ENCODE measurements at regions not wholly inside any gene's neighbourhood (a gene's known extent, or its start where the extent isn't known, plus 50 kb on each side); places are given as distances from the start of the nearest gene placed in this dataset.
"Not testable (repeated sequence)": the region's sequence is repeated elsewhere in the genome, so short reads cannot be mapped to it uniquely, and the experiment has no call there.

DNA sequence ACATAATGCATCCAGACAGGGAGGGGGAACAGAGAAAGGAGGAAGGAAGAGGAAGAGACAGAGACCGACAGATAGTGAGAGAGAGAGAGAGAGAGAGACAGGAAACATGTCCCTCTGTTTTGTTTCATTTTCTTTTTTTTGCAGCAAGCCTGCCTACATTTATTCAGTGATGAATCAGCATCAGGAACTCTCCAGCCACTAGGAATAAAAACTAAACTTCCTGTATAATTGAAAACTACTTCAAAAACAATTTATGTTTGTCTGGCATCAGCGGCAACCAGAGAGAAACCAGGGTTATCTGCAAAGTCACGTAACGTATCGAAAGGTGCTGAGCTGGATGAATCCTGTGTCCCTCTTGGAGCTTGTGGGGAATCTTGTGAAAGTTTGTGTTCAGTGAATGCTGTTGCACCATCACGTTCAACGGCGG, 148.6 kb upstream of the SOX21 start:
- Mint-ChIP-seq H3K4me3 (peak overlapping the region; percentile 90), H3K27me3 (no peaks in the 10 kb centered on the region), H3K4me1 (ENCODE audit: low read depth) (peaks cover 15% of the 10 kb centered on the region), H3K27ac (peak overlapping the region; percentile 81), H3K36me3 (no peaks in the 10 kb centered on the region), H3K9me3 (ENCODE audit: low read depth) (no peaks in the 10 kb centered on the region)

DNA sequence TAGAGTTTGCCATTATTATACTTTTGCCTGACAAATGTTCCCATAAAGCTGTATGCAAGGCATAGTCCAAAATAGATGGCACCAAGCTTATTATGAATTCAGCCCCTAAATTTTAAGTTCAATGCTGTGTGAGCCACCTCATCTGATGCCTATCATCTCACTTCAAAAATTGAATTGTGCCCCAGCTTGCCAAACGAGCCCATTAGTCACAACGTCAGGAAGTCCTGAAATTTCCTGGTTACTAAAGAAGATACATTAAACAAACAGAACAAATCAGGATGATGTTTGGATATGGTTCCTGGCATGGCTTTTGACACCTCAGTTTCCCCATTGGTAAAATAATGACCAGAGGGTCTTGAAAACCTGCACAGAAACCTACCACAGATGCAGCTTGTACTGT, 147.5 kb upstream of the SOX21 start:
- no peaks in the 10 kb centered on the region for H3K27me3 Mint-ChIP-seq
- H3K4me3 Mint-ChIP-seq: peak overlapping the region; percentile 90
- no peaks in the 10 kb centered on the region for H3K36me3 Mint-ChIP-seq
- H3K27ac Mint-ChIP-seq: no peak overlapping the region
- no peaks in the 10 kb centered on the region for H3K9me3 Mint-ChIP-seq (ENCODE audit: low read depth)
- peaks cover 15% of the 10 kb centered on the region for H3K4me1 Mint-ChIP-seq (ENCODE audit: low read depth)

DNA sequence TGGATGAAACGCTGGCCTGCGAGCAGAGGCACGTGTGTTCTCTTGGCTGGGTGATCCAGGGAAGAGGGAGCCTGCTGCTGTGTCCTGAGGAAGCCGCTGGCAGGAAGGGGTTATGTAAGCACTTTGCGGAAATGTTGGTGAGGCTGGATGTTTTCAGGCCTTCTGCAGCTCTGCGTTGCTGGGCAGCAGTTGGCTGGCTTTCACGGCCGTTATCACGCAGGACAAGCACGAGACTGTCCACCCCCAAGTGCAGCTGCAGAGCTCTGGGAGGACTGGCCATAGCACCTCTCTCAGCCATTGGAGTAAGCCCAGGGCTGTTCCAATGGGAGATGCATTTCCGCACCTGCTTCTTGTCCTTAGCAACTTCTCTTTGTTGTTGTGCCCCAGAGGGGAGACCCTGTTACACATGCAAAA, 146.9 kb upstream of the SOX21 start:
- Mint-ChIP-seq H3K27ac (no peak overlapping the region), H3K4me3 (no peak overlapping the region), H3K4me1 (ENCODE audit: low read depth) (peaks cover 15% of the 10 kb centered on the region)

DNA sequence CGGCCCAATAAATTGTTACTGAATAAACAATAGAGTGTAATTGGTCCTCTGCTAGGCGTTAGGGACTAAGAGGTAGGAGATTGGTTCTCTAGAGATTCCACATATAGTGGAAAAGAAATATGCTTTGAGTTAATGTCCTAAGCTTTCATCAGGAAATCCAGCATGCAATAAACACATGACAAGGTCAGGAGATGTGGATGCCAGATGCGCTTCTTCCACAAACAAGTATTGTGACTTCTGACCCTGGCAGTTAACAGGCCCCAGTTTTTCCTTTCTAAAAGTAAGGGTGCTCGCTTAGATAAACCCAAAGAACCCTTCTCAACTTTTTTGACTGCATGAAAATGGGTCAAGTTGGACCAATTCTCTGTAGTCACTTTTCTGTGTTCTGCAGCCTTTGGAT, 146.5 kb upstream of the SOX21 start:
- H3K36me3 Mint-ChIP-seq: no peaks in the 10 kb centered on the region
- no peak overlapping the region for H3K27ac Mint-ChIP-seq
- peaks cover 15% of the 10 kb centered on the region for H3K4me1 Mint-ChIP-seq (ENCODE audit: low read depth)
- H3K9me3 Mint-ChIP-seq (ENCODE audit: low read depth): no peaks in the 10 kb centered on the region
- H3K27me3 Mint-ChIP-seq: no peaks in the 10 kb centered on the region
- H3K4me3 Mint-ChIP-seq: no peak overlapping the region

More for the DNA sequence above, 146.9 kb upstream of the SOX21 start:
- H3K27me3 Mint-ChIP-seq: no peaks in the 10 kb centered on the region
- no peaks in the 10 kb centered on the region for H3K9me3 Mint-ChIP-seq (ENCODE audit: low read depth)
- no peaks in the 10 kb centered on the region for H3K36me3 Mint-ChIP-seq

DNA sequence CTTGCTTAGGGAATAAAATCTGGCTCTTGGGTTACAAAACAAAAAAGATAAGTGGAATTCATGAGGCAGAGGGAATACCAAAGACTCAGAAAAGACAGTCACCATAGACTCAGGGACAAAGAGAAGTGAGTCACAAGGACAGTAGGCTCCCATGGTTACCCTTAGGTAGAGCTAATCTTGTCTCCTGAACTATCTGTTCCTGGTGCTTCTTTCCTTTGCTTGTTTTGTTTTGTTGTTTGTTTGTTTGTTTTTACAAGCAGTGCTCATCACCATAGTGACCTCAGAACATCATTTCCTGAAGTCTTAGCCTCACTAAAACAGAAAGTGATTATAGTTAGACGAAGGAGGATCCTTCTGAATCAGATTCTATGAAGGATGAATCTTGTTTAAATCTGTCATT, 142.3 kb upstream of the SOX21 start:
- no peak overlapping the region for H3K4me3 Mint-ChIP-seq
- H3K27ac Mint-ChIP-seq: no peak overlapping the region
- no peaks in the 10 kb centered on the region for H3K9me3 Mint-ChIP-seq (ENCODE audit: low read depth)
- no peaks in the 10 kb centered on the region for H3K36me3 Mint-ChIP-seq
- no peaks in the 10 kb centered on the region for H3K27me3 Mint-ChIP-seq
- H3K4me1 Mint-ChIP-seq (ENCODE audit: low read depth): no peaks in the 10 kb centered on the region

DNA sequence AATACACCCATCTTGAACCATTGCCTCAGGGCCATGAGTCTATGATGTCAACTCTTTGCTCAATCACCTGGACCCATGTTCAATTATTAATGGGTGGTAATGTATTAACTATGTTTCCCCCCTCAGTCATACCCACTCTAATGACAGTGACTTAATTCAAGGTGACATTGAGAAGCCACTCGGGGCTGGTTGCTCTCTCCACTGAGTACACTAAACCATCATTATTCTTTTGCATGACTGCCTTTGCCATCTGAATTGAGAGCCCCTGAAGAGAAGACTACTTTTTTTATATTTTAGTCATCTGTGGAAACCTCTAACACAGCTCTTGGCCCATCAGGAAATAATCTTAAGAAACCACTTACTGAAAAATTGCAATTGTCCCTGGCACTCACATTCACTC, 139.2 kb upstream of the SOX21 start:
- Mint-ChIP-seq H3K27me3 (no peaks in the 10 kb centered on the region), H3K4me1 (ENCODE audit: low read depth) (no peaks in the 10 kb centered on the region), H3K27ac (no peak overlapping the region), H3K36me3 (no peaks in the 10 kb centered on the region), H3K4me3 (no peak overlapping the region), H3K9me3 (ENCODE audit: low read depth) (no peaks in the 10 kb centered on the region)

DNA sequence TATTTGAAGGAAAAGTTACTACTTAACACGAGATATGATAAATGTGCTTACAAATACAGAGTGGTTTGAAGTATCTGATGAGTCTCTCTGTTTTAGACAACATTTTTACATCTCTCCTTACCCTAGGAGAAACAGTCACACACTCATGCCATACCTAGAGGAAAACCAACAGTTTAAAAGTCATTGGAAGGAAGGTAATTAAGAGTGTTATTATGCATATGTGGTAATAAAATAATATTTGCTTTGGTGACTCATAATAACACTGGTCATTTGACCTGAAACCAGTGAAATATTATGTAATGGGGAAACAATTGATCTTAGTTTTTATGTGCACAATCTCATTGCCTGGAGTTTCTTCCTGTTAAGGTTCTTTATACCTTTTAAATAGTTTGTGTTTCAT, 136.9 kb upstream of the SOX21 start:
- H3K27ac Mint-ChIP-seq: no peak overlapping the region
- no peaks in the 10 kb centered on the region for H3K36me3 Mint-ChIP-seq
- no peaks in the 10 kb centered on the region for H3K9me3 Mint-ChIP-seq (ENCODE audit: low read depth)
- H3K4me1 Mint-ChIP-seq (ENCODE audit: low read depth): no peaks in the 10 kb centered on the region
- H3K27me3 Mint-ChIP-seq: peaks cover 2% of the 10 kb centered on the region
- H3K4me3 Mint-ChIP-seq: no peak overlapping the region

DNA sequence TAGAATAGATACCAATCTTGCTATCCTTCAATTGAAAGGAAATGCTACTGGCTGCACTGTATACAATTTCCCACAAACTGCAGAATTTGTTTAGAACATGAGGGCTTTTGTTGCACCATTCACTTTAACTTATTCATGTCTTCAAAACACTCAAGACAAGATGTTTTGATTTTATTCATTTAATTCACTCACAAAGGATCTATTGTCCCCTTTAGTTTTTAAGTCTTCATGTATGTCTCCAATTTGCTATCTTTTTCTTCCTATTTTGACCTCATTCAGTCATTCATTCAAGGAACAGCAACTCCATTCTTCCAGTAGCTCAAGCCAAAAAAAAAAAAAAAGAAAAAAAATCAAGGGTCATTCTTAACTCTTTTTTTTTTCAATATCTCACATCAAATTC, 130.6 kb upstream of the SOX21 start:
- peaks cover 5% of the 10 kb centered on the region for H3K9me3 Mint-ChIP-seq (ENCODE audit: low read depth)
- H3K27ac Mint-ChIP-seq: no peak overlapping the region
- H3K4me1 Mint-ChIP-seq (ENCODE audit: low read depth): no peaks in the 10 kb centered on the region
- H3K27me3 Mint-ChIP-seq: peaks cover 7% of the 10 kb centered on the region
- H3K4me3 Mint-ChIP-seq: no peak overlapping the region
- no peaks in the 10 kb centered on the region for H3K36me3 Mint-ChIP-seq

DNA sequence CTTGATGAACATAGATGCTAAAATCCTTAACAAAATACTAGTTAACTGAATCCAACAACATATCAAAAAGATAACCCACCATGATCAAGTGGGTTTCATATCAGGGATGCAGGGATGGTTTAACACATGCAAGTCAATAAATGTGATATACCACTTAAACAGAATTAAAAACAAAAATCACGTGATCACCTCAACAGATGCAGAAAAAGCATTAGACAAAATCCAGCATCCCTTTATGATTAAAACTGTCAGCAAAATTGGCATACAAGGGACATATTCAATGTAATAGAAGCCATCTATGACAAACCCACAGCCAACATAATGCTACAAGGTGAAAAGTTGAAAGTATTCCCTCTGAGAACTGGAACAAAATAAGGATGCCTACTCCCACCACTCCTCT, 124.7 kb upstream of the SOX21 start:
- H3K4me1 Mint-ChIP-seq (ENCODE audit: low read depth); H3K36me3 Mint-ChIP-seq; H3K4me3 Mint-ChIP-seq; H3K9me3 Mint-ChIP-seq (ENCODE audit: low read depth); H3K27me3 Mint-ChIP-seq; H3K27ac Mint-ChIP-seq: not testable (repeated sequence)

DNA sequence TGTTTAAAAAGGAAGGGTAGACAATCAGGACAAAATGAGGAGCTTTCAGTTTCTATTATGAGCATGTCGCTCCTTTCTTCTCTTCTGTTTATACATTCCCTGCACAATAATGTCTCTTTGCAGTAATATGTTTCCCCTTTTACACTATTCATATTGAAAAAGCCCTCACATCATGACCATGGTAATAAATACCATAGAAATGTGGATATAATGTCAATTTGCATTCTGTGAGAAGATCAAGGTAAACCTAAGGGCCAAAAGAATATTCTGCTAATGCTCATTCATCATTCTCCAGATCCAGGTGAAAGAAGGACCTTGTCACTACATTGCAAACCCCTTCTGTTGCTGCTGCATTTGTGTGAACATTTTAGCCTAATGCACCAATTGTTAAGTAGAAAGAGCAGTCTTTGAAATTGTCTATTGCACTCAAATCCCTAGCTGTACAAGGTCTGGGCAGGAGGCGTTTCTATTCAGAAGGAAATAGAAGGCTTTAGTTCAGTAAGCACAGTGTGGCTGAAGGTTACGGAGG, 117.6 kb upstream of the SOX21 start:
- no peak overlapping the region for H3K27ac Mint-ChIP-seq
- H3K4me3 Mint-ChIP-seq: no peak overlapping the region
- no peaks in the 10 kb centered on the region for H3K4me1 Mint-ChIP-seq (ENCODE audit: low read depth)
- no peaks in the 10 kb centered on the region for H3K9me3 Mint-ChIP-seq (ENCODE audit: low read depth)
- H3K27me3 Mint-ChIP-seq: no peaks in the 10 kb centered on the region
- H3K36me3 Mint-ChIP-seq: no peaks in the 10 kb centered on the region

DNA sequence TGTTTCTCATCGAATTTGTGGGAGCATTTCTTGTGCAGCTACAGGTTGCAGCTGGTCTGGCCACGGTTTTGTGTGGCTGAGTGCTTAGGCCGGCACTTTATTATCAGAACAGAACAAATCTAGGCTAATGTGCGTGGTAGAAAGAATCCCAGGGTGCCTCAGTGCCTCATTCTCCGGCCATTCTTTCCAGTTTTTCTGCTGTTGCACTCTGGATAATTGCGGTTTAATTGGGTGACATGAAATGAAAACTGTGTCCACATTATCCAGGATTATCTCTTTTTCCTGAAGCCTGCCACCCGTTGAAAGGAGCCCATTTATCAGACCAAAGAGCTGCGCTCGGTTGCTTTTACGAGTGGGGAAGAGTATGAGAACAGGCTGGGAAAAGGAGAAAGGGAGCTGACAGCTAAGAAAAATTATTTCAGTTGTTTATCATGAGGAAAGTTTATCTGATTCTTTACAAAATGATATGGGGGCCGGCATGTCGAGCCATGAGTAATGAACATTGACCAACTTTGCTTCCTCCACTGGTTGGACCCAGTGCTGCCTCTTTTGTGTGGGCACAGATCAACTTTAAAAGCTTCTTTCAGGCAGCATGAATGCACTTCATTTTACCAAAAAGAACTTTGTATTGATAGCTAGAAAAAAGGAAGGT, 117.0 kb upstream of the SOX21 start:
- H3K36me3 Mint-ChIP-seq: no peaks in the 10 kb centered on the region
- no peaks in the 10 kb centered on the region for H3K4me1 Mint-ChIP-seq (ENCODE audit: low read depth)
- H3K27me3 Mint-ChIP-seq: no peaks in the 10 kb centered on the region
- H3K9me3 Mint-ChIP-seq (ENCODE audit: low read depth): no peaks in the 10 kb centered on the region
- no peak overlapping the region for H3K4me3 Mint-ChIP-seq
- no peak overlapping the region for H3K27ac Mint-ChIP-seq

DNA sequence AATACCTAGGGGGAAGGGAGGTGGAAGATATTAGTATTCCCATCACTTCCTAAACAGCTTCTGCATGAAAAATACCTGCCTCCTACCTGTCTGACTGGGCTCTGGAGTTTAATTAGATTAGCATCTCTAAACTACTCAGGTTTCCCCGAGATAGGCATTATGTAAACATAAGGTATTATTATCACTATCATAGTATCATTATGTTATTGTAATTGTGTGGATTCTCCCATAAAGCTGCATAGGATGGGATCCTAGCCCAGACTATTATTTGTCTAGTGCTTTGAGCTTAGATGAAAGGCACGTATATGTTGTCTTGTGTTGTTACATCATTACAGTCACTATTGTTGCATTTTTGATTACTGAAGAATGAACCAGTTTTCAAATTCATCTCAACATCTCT, 115.2 kb upstream of the SOX21 start:
- Mint-ChIP-seq H3K36me3 (no peaks in the 10 kb centered on the region), H3K27me3 (no peaks in the 10 kb centered on the region), H3K4me3 (no peak overlapping the region), H3K27ac (no peak overlapping the region), H3K4me1 (ENCODE audit: low read depth) (no peaks in the 10 kb centered on the region), H3K9me3 (ENCODE audit: low read depth) (no peaks in the 10 kb centered on the region)

DNA sequence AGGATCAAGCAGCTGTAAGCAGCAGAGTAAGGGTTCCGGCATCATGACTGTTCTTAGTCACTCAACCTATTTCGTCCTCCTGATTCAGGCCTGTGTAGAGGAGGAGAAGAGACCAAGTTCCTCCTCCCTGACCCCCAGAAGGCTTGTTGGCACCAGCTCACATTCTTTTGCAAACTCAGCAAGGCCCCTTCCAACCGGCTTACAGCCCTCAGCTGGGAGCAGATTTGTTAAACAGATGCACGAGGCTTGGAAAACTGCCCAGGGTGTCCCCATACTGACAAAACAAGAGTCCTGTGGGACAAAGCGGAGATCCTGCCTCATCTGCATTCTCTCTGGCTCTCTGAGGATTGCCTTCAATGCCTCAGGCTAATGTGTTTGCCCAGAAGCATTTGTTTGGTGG, 113.2 kb upstream of the SOX21 start:
- Mint-ChIP-seq H3K27me3 (peaks cover 7% of the 10 kb centered on the region), H3K9me3 (ENCODE audit: low read depth) (no peaks in the 10 kb centered on the region), H3K4me1 (ENCODE audit: low read depth) (no peaks in the 10 kb centered on the region), H3K36me3 (no peaks in the 10 kb centered on the region), H3K4me3 (no peak overlapping the region), H3K27ac (no peak overlapping the region)

DNA sequence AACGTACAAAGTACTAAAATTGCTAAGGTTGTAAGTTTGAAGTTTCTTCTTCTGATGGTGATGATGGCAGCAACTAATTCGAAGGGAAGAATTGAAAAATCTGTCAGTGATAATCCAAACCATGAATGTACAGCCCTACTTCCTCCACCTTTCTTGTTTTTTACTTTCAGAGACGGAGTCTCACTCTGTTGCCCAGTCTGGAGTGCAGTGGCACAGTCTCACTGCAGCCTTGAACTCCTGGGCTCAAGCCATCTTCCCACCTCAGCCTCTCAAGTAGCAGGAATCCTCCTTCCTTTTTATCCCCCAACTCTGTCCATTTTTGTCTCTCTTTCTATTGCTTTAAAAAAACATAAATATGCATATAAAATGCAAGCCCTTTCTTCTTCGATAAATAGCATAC, 112.3 kb upstream of the SOX21 start:
- H3K4me3 Mint-ChIP-seq: no peak overlapping the region
- peaks cover 7% of the 10 kb centered on the region for H3K27me3 Mint-ChIP-seq
- no peaks in the 10 kb centered on the region for H3K36me3 Mint-ChIP-seq
- no peaks in the 10 kb centered on the region for H3K9me3 Mint-ChIP-seq (ENCODE audit: low read depth)
- H3K27ac Mint-ChIP-seq: no peak overlapping the region
- H3K4me1 Mint-ChIP-seq (ENCODE audit: low read depth): no peaks in the 10 kb centered on the region

DNA sequence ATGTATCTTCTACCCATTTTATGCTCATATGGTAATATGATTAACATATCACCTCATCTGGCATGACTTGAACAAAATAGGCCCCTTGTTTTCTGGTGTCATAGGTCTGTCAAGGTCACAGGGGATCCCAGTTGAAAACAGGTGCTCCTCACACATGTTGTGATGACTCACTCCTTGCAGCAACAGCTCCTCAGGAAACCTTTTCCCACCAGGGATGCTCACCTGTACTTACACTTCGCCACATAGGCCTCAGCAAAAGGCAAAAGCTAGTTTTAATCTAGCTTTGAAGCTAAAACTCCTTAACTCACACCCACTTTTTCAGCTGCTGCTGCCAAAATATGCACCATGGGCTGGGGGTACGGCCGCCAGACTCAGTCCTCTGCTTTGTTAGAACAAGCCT, 110.0 kb upstream of the SOX21 start:
- Mint-ChIP-seq H3K27ac (no peak overlapping the region), H3K4me3 (no peak overlapping the region), H3K36me3 (no peaks in the 10 kb centered on the region), H3K4me1 (ENCODE audit: low read depth) (no peaks in the 10 kb centered on the region), H3K9me3 (ENCODE audit: low read depth) (no peaks in the 10 kb centered on the region), H3K27me3 (peaks cover 7% of the 10 kb centered on the region)

DNA sequence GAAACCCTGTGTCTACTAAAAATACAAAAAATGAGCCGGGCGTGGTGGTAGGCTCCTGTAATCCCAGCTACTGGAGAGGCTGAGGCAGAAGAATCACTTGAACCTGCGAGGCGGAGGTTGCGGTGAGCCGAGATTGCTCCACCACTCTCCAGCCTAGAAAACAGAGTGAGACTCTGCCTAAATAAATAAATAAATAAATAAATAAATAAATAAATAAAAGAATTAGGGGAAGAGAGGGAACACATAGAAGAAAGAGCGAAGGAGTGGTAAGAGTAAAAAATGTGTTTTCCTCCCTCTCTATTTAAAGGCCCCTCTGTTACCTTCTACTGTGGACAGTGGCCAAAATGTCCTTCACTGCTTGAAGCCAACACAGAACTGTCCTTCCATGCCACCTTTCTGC, 103.9 kb upstream of the SOX21 start:
- Mint-ChIP-seq H3K27me3 (peaks cover under 1% of the 10 kb centered on the region), H3K4me1 (ENCODE audit: low read depth) (no peaks in the 10 kb centered on the region), H3K4me3 (no peak overlapping the region), H3K36me3 (no peaks in the 10 kb centered on the region), H3K27ac (no peak overlapping the region), H3K9me3 (ENCODE audit: low read depth) (no peaks in the 10 kb centered on the region)
